ENCODE measurements at regions not wholly inside any gene's neighbourhood (a gene's known extent, or its start where the extent isn't known, plus 50 kb on each side); places are given as distances from the start of the nearest gene placed in this dataset.

DNA sequence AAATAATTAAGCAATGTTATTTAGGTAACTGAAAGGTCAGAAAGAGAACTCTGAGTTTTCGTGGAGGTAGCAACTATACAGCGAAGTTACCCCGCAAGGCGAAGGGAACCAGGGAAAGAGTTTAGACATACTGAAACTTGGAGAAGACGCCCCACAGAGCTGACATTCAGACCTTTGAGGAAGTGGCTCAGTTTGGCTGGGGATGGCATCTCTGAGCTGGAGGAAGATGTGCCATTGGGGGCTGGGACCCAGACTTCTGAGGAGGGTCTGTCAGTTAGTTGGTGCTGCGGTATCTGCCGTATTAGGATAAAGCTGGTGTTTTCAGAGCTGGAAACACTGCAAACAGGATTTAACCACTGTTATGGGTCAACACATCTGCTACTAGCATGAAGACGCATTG is 156.6 kb downstream of the ANKRD50 start:
- H3K36me3 ChIP-seq = no peaks in the 10 kb centered on the region
- H3K4me1 ChIP-seq (replicated peaks) = no peaks in the 10 kb centered on the region
- no peaks in the 10 kb centered on the region for H3K27me3 ChIP-seq (replicated peaks)
- no peak for DNase-seq (ENCODE audit: low read depth in 1 of 2, low spot score in 2 of 2)
- no peak overlapping the region for H3K27ac ChIP-seq
- no peak overlapping the region for H3K4me3 ChIP-seq
- no peaks in the 10 kb centered on the region for H3K9me3 ChIP-seq (replicated peaks)

- no peak overlapping the region for H3K4me3 ChIP-seq
- no peak for DNase-seq (ENCODE audit: low read depth in 1 of 2, low spot score in 2 of 2)
- H3K4me1 ChIP-seq (replicated peaks) = no peaks in the 10 kb centered on the region
- H3K36me3 ChIP-seq = no peaks in the 10 kb centered on the region
- H3K27me3 ChIP-seq (replicated peaks) = no peaks in the 10 kb centered on the region
- no peak overlapping the region for H3K27ac ChIP-seq
- H3K9me3 ChIP-seq (replicated peaks) = no peaks in the 10 kb centered on the region
Observed at GRCh38 chr4:124564121-124564520, 148.4 kb downstream of the ANKRD50 start.

GRCh38 chr4:124565371-124565770 is 147.2 kb downstream of the ANKRD50 start:
- Histone ChIP-seq H3K36me3 (no peaks in the 10 kb centered on the region), H3K27ac (no peak overlapping the region), H3K4me1 (replicated peaks) (no peaks in the 10 kb centered on the region), H3K4me3 (no peak overlapping the region), H3K9me3 (replicated peaks) (no peaks in the 10 kb centered on the region), H3K27me3 (replicated peaks) (no peaks in the 10 kb centered on the region)
- DNase-seq (ENCODE audit: low read depth in 1 of 2, low spot score in 2 of 2) = no peak

DNA sequence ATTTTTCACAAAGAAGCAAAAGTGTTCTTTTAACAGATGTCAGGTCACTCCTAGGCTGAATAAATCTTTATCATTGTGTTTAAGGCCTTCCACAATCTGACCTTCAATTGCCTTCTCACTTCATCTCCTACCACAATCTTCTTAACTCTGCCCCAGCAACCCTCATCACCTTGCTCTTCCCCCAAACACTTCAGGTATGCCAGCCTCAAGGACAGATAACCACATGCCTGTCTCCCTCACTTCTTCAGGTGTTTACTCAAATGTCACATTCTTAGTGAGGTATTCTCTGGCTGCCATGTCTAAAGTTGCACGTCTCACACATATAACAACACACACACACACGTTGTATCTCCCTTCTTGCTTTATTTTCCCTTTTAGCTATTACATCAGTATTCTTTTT is 146.5 kb downstream of the ANKRD50 start:
- H3K27me3 ChIP-seq (replicated peaks) = no peaks in the 10 kb centered on the region
- no peak overlapping the region for H3K27ac ChIP-seq
- no peaks in the 10 kb centered on the region for H3K4me1 ChIP-seq (replicated peaks)
- no peak overlapping the region for H3K4me3 ChIP-seq
- no peak for DNase-seq (ENCODE audit: low read depth in 1 of 2, low spot score in 2 of 2)
- H3K9me3 ChIP-seq (replicated peaks) = no peaks in the 10 kb centered on the region
- no peaks in the 10 kb centered on the region for H3K36me3 ChIP-seq

DNA sequence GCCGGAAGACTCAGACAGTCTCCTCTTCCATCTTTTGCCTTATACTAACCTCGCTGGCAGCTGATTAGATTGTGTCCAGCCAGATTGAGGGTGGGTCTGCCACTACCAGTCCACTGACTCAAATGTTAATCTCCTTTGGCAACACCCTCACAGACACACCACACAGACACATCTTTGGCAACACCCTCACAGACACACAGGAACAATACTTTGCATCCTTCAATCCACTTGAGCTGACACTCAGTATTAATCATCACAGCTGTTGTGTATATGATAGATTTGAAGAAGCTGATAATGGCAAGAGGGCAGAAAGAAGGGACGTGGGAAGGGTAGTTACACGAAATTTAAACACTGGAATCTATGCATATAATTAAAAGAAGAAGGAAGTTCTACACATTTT is 139.5 kb downstream of the ANKRD50 start:
- no peaks in the 10 kb centered on the region for H3K4me1 ChIP-seq (replicated peaks)
- no peaks in the 10 kb centered on the region for H3K9me3 ChIP-seq (replicated peaks)
- no peaks in the 10 kb centered on the region for H3K27me3 ChIP-seq (replicated peaks)
- no peak overlapping the region for H3K4me3 ChIP-seq
- DNase-seq (ENCODE audit: low read depth in 1 of 2, low spot score in 2 of 2) = no peak
- no peaks in the 10 kb centered on the region for H3K36me3 ChIP-seq
- no peak overlapping the region for H3K27ac ChIP-seq

DNA sequence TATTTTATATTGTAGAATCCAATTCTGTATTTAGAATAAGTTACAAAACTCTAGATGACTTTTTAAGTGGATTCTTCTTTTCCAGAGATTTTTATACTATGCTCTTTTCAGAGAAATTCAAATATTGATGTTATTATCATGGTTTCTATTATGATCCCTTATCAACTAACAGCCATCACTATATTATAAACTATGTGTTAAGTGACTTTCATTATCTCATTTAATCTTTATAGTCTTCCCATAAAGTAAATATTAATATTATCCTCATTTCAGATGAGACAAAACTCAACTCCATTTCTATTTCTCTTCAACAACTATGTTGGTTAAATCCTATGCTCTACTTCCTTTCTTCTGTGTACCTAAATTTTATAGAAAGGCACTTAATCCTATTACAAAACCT is 132.6 kb downstream of the ANKRD50 start:
- H3K27ac ChIP-seq = no peak overlapping the region
- no peaks in the 10 kb centered on the region for H3K27me3 ChIP-seq (replicated peaks)
- H3K36me3 ChIP-seq = no peaks in the 10 kb centered on the region
- no peak for DNase-seq (ENCODE audit: low read depth in 1 of 2, low spot score in 2 of 2)
- H3K4me3 ChIP-seq = no peak overlapping the region
- H3K9me3 ChIP-seq (replicated peaks) = no peaks in the 10 kb centered on the region
- no peaks in the 10 kb centered on the region for H3K4me1 ChIP-seq (replicated peaks)

GRCh38 chr4:124583797-124584196 is 128.7 kb downstream of the ANKRD50 start:
- DNase-seq (ENCODE audit: low read depth in 1 of 2, low spot score in 2 of 2) = no peak
- no peak overlapping the region for H3K27ac ChIP-seq
- no peaks in the 10 kb centered on the region for H3K9me3 ChIP-seq (replicated peaks)
- no peak overlapping the region for H3K4me3 ChIP-seq
- H3K27me3 ChIP-seq (replicated peaks) = no peaks in the 10 kb centered on the region
- no peaks in the 10 kb centered on the region for H3K36me3 ChIP-seq
- no peaks in the 10 kb centered on the region for H3K4me1 ChIP-seq (replicated peaks)

- H3K27ac ChIP-seq = no peak overlapping the region
- H3K4me1 ChIP-seq (replicated peaks) = no peaks in the 10 kb centered on the region
- H3K27me3 ChIP-seq (replicated peaks) = no peaks in the 10 kb centered on the region
- no peaks in the 10 kb centered on the region for H3K36me3 ChIP-seq
- H3K4me3 ChIP-seq = no peak overlapping the region
- no peak for DNase-seq (ENCODE audit: low read depth in 1 of 2, low spot score in 2 of 2)
- no peaks in the 10 kb centered on the region for H3K9me3 ChIP-seq (replicated peaks)
Observed at GRCh38 chr4:124589786-124590185, 122.7 kb downstream of the ANKRD50 start.

- H3K27me3 ChIP-seq (replicated peaks) = no peaks in the 10 kb centered on the region
- no peak overlapping the region for H3K4me3 ChIP-seq
- H3K9me3 ChIP-seq (replicated peaks) = no peaks in the 10 kb centered on the region
- H3K27ac ChIP-seq = no peak overlapping the region
- DNase-seq (ENCODE audit: low read depth in 1 of 2, low spot score in 2 of 2) = no peak
- H3K36me3 ChIP-seq = no peaks in the 10 kb centered on the region
- H3K4me1 ChIP-seq (replicated peaks) = no peaks in the 10 kb centered on the region
Observed at GRCh38 chr4:124590480-124590879, 122.1 kb downstream of the ANKRD50 start.

DNA sequence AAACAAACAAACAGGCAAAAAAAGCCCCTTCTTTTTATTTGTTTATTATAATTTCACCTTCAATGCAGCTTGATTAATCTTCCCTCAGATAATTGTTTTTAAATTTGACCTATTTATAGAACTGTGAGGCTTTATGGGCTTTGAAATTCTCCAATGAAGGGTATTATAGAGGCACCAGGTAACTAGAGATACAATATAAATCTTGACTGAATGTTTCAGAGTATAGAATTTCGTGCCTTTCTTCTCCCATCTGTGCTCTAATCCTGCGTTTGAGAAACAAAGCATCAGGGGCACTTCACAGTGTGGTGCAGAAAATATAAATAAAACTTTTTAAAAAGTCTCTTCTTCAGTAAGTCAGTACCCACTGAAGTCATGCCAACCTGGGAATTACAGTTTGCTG is 120.9 kb downstream of the ANKRD50 start:
- no peak overlapping the region for H3K27ac ChIP-seq
- H3K4me3 ChIP-seq = no peak overlapping the region
- DNase-seq (ENCODE audit: low read depth in 1 of 2, low spot score in 2 of 2) = no peak
- H3K9me3 ChIP-seq (replicated peaks) = no peaks in the 10 kb centered on the region
- no peaks in the 10 kb centered on the region for H3K27me3 ChIP-seq (replicated peaks)
- H3K36me3 ChIP-seq = no peaks in the 10 kb centered on the region
- no peaks in the 10 kb centered on the region for H3K4me1 ChIP-seq (replicated peaks)

DNA sequence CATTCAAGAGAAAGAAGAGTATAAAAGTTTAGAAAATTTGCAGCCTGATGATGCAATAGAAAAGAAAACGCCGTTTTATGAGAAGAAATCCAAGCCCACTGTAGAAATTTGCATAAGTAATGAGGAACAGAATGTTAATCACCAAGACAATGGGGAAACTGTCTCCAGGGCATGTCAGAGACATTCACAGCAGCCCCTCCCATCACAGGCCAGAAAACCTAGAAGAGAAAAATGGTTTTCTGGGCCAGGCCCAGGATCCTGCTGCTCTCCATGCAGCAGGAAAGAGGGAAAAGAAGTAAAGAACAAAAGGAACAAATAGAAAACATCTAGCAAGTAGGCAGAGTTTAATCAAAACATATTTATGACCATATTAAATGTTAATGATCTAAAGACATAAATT is 119.0 kb downstream of the ANKRD50 start:
- H3K9me3 ChIP-seq (replicated peaks) = no peaks in the 10 kb centered on the region
- DNase-seq (ENCODE audit: low read depth in 1 of 2, low spot score in 2 of 2) = no peak
- no peaks in the 10 kb centered on the region for H3K4me1 ChIP-seq (replicated peaks)
- H3K36me3 ChIP-seq = no peaks in the 10 kb centered on the region
- H3K27me3 ChIP-seq (replicated peaks) = no peaks in the 10 kb centered on the region
- no peak overlapping the region for H3K4me3 ChIP-seq
- no peak overlapping the region for H3K27ac ChIP-seq

DNA sequence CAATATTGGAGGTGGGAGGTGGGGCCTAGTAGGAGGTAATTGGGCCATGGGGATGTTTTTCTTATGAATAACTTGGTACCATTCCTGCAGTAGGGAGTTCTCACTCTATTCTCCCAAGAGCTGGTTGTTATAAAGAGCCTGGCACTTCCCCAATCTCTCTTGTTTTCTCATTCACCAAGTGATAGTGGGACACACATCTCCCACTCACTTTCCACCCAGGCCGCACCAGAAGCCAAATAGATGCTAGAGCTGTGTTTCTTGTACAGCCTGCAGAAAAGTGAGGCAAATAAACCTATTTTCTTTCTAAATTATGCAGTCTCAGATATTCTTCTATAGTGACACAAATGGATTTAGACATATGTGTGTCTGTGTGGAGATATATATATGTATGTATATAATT is 117.6 kb downstream of the ANKRD50 start:
- Histone ChIP-seq H3K4me1 (replicated peaks) (no peaks in the 10 kb centered on the region), H3K4me3 (no peak overlapping the region), H3K27ac (no peak overlapping the region), H3K27me3 (replicated peaks) (no peaks in the 10 kb centered on the region), H3K36me3 (no peaks in the 10 kb centered on the region), H3K9me3 (replicated peaks) (no peaks in the 10 kb centered on the region)
- no peak for DNase-seq (ENCODE audit: low read depth in 1 of 2, low spot score in 2 of 2)

DNA sequence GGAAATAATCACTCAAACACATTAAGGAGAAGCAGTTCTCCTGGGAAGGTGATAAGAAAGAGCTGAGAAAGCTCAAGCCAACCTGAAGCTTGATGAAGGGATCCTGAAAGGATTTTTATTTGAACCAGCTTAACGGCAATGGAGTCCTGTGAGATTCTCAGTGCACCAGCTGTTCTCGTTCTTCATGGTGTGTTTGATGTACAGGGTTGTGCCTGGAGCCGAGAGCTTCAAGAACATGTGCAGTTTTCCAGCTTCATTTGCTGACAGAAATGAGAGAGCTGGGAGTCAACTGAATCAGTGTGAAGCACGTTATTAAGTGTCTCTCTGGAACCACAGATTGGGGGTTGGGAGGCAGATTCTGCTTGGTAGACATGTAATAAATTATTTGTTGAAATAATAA is 115.7 kb downstream of the ANKRD50 start:
- no peak for DNase-seq (ENCODE audit: low read depth in 1 of 2, low spot score in 2 of 2)
- Histone ChIP-seq H3K36me3 (no peaks in the 10 kb centered on the region), H3K4me1 (replicated peaks) (no peaks in the 10 kb centered on the region), H3K4me3 (no peak overlapping the region), H3K9me3 (replicated peaks) (no peaks in the 10 kb centered on the region), H3K27ac (no peak overlapping the region), H3K27me3 (replicated peaks) (no peaks in the 10 kb centered on the region)

DNA sequence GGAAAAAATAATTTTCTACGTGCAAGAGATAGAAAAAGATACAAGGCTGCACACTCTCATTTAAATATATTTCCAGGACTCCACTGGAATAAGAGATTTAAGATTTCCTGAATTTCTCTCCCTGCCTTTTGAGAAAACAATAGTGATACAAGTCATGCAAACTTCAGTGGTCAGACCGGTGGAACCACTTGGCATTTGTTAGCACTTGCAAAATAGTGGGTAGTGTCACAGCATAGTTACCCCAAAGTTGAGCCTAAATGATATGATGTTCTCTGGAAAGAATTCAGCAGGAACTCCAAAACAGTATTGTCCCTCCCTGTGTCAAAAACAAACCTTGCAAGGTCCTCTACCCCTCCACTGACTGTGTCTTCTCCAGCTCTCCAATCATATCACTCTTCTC is 102.3 kb downstream of the ANKRD50 start:
- H3K36me3 ChIP-seq = no peaks in the 10 kb centered on the region
- H3K4me3 ChIP-seq = no peak overlapping the region
- H3K27me3 ChIP-seq (replicated peaks) = no peaks in the 10 kb centered on the region
- H3K9me3 ChIP-seq (replicated peaks) = no peaks in the 10 kb centered on the region
- no peak overlapping the region for H3K27ac ChIP-seq
- DNase-seq (ENCODE audit: low read depth in 1 of 2, low spot score in 2 of 2) = no peak
- no peaks in the 10 kb centered on the region for H3K4me1 ChIP-seq (replicated peaks)

Data from SJSA1 (cell line).